ENCODE measurements at regions not wholly inside any gene's neighbourhood (a gene's known extent, or its start where the extent isn't known, plus 50 kb on each side); places are given as distances from the start of the nearest gene placed in this dataset.

GRCh38 chr1:218867941-218868626, 305.6 kb upstream of the LYPLAL1 start:
- DNase-seq (ENCODE audit: low spot score), result no peak
- Histone ChIP-seq H2AFZ (ENCODE audit: low read length) (no peak overlapping the region), H3K9me3 (ENCODE audit: low read length) (no peaks in the 10 kb centered on the region), H3K4me3 (ENCODE audit: low read depth, low read length, poor library complexity, severe bottlenecking) (no peak overlapping the region), H4K20me1 (ENCODE audit: insufficient read depth, low read length) (no peaks in the 10 kb centered on the region), H3K4me2 (ENCODE audit: low read length) (no peak overlapping the region), H3K79me2 (ENCODE audit: insufficient read depth, low read depth, low read length) (no peaks in the 10 kb centered on the region), H3K36me3 (ENCODE audit: insufficient read depth, low read length) (no peaks in the 10 kb centered on the region), H3K9me2 (ENCODE audit: insufficient read depth, low read length) (no peaks in the 10 kb centered on the region), H3K4me1 (ENCODE audit: insufficient read depth, low read length, poor library complexity, severe bottlenecking) (no peaks in the 10 kb centered on the region), H3K27ac (ENCODE audit: low read depth, low read length, poor library complexity, severe bottlenecking) (no peak overlapping the region)
- CTCF ChIA-PET (ENCODE audit: unreplicated experiment), result no interaction called here
- intact Hi-C loops (cut with micrococcal nuclease; ENCODE audit: unreplicated experiment), result no loop called here
- POLR2A ChIA-PET, result no interaction called here
- BruUV-seq (replicated peaks), result no TSS peak
- TF ChIP-seq, protein P1, sequence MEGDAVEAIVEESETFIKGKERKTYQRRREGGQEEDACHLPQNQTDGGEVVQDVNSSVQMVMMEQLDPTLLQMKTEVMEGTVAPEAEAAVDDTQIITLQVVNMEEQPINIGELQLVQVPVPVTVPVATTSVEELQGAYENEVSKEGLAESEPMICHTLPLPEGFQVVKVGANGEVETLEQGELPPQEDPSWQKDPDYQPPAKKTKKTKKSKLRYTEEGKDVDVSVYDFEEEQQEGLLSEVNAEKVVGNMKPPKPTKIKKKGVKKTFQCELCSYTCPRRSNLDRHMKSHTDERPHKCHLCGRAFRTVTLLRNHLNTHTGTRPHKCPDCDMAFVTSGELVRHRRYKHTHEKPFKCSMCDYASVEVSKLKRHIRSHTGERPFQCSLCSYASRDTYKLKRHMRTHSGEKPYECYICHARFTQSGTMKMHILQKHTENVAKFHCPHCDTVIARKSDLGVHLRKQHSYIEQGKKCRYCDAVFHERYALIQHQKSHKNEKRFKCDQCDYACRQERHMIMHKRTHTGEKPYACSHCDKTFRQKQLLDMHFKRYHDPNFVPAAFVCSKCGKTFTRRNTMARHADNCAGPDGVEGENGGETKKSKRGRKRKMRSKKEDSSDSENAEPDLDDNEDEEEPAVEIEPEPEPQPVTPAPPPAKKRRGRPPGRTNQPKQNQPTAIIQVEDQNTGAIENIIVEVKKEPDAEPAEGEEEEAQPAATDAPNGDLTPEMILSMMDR (conservative IDR thresholded peaks at IDR 0.05; ENCODE audit: low read length), result no peak
- no peak for TF ChIP-seq EZH2phosphoT487 (IDR thresholded peaks at IDR 0.05; ENCODE audit: borderline replicate concordance, low read depth, low read length)

GRCh38 chr1:218869276-218869675, 304.4 kb upstream of the LYPLAL1 start:
- no peaks in the 10 kb centered on the region for H3K9me3 ChIP-seq (ENCODE audit: low read length)
- H3K27ac ChIP-seq (ENCODE audit: low read depth, low read length, poor library complexity, severe bottlenecking), result no peak overlapping the region
- H2AFZ ChIP-seq (ENCODE audit: low read length), result no peak overlapping the region
- H3K4me3 ChIP-seq (ENCODE audit: low read depth, low read length, poor library complexity, severe bottlenecking), result no peak overlapping the region
- no peaks in the 10 kb centered on the region for H3K79me2 ChIP-seq (ENCODE audit: insufficient read depth, low read depth, low read length)
- H3K4me2 ChIP-seq (ENCODE audit: low read length), result no peak overlapping the region
- no TSS peak for BruUV-seq (replicated peaks)
- no peak for TF ChIP-seq EZH2phosphoT487 (IDR thresholded peaks at IDR 0.05; ENCODE audit: borderline replicate concordance, low read depth, low read length)
- TF ChIP-seq, protein P1 (conservative IDR thresholded peaks at IDR 0.05; ENCODE audit: low read length), result no peak
- H3K36me3 ChIP-seq (ENCODE audit: insufficient read depth, low read length), result no peaks in the 10 kb centered on the region
- no peaks in the 10 kb centered on the region for H4K20me1 ChIP-seq (ENCODE audit: insufficient read depth, low read length)
- POLR2A ChIA-PET, result interaction anchor here (1.0 kb wide), 1 partner anchor 10 kb away, joined by 4 read pairs; no protein-coding TSS in a partner anchor
- no peaks in the 10 kb centered on the region for H3K9me2 ChIP-seq (ENCODE audit: insufficient read depth, low read length)
- DNase-seq (ENCODE audit: low spot score), result no peak
- CTCF ChIA-PET (ENCODE audit: unreplicated experiment), result no interaction called here
- H3K4me1 ChIP-seq (ENCODE audit: insufficient read depth, low read length, poor library complexity, severe bottlenecking), result no peaks in the 10 kb centered on the region
- intact Hi-C loops (cut with micrococcal nuclease; ENCODE audit: unreplicated experiment), result no loop called here

- Histone ChIP-seq H3K27ac (ENCODE audit: low read depth, low read length, poor library complexity, severe bottlenecking) (no peak overlapping the region), H2AFZ (ENCODE audit: low read length) (no peak overlapping the region), H3K9me2 (ENCODE audit: insufficient read depth, low read length) (no peaks in the 10 kb centered on the region), H3K4me2 (ENCODE audit: low read length) (no peak overlapping the region), H3K9me3 (ENCODE audit: low read length) (no peaks in the 10 kb centered on the region), H4K20me1 (ENCODE audit: insufficient read depth, low read length) (no peaks in the 10 kb centered on the region), H3K79me2 (ENCODE audit: insufficient read depth, low read depth, low read length) (no peaks in the 10 kb centered on the region), H3K4me3 (ENCODE audit: low read depth, low read length, poor library complexity, severe bottlenecking) (no peak overlapping the region), H3K36me3 (ENCODE audit: insufficient read depth, low read length) (no peaks in the 10 kb centered on the region), H3K4me1 (ENCODE audit: insufficient read depth, low read length, poor library complexity, severe bottlenecking) (no peaks in the 10 kb centered on the region)
- TF ChIP-seq, protein P1 (conservative IDR thresholded peaks at IDR 0.05; ENCODE audit: low read length), result no peak
- TF ChIP-seq EZH2phosphoT487 (IDR thresholded peaks at IDR 0.05; ENCODE audit: borderline replicate concordance, low read depth, low read length), result no peak
- ChIA-PET POLR2A (no interaction called here), CTCF (ENCODE audit: unreplicated experiment) (no interaction called here)
- no peak for DNase-seq (ENCODE audit: low spot score)
- no TSS peak for BruUV-seq (replicated peaks)
- intact Hi-C loops (cut with micrococcal nuclease; ENCODE audit: unreplicated experiment), result no loop called here
Observed at GRCh38 chr1:218872026-218872425, 301.7 kb upstream of the LYPLAL1 start.

Data from OCI-LY7 (cell line).